ENCODE measurements at regions not wholly inside any gene's neighbourhood (a gene's known extent, or its start where the extent isn't known, plus 50 kb on each side); places are given as distances from the start of the nearest gene placed in this dataset.

- no peaks in the 10 kb centered on the region for H3K9me3 ChIP-seq
- H3K4me3 ChIP-seq, result no peak overlapping the region
- no peak overlapping the region for H3K27ac ChIP-seq
- no peak for DNase-seq
- H3K36me3 ChIP-seq, result no peaks in the 10 kb centered on the region
- TF ChIP-seq CTCF (IDR thresholded peaks at IDR 0.05) (no peak), POLR2A (IDR thresholded peaks at IDR 0.05) (no peak)
- intact Hi-C loops (cut with DNase I), result no loop called here
- H3K4me1 ChIP-seq, result no peaks in the 10 kb centered on the region
- no peaks in the 10 kb centered on the region for H3K27me3 ChIP-seq
These were observed 326.9 kb downstream of the FSIP2 start for GRCh38 chr2:186065491-186065890.

- intact Hi-C loops (cut with DNase I), result no loop called here
- no peak overlapping the region for H3K27ac ChIP-seq
- no peaks in the 10 kb centered on the region for H3K36me3 ChIP-seq
- H3K27me3 ChIP-seq, result no peaks in the 10 kb centered on the region
- DNase-seq, result no peak
- no peaks in the 10 kb centered on the region for H3K4me1 ChIP-seq
- no peaks in the 10 kb centered on the region for H3K9me3 ChIP-seq
- WGBS, 2 donors, result 84 to 86% methylated on average over 3 of the region's 3 CpGs
- H3K4me3 ChIP-seq, result no peak overlapping the region
- TF ChIP-seq POLR2A (IDR thresholded peaks at IDR 0.05) (no peak), CTCF (IDR thresholded peaks at IDR 0.05) (no peak)
These were observed 329.7 kb downstream of the FSIP2 start for GRCh38 chr2:186068139-186068801.

GRCh38 chr2:186069676-186070075 lies 331.1 kb downstream of the FSIP2 start:
- DNase-seq, result no peak
- intact Hi-C loops (cut with DNase I), result no loop called here
- no peaks in the 10 kb centered on the region for H3K4me1 ChIP-seq
- H3K27me3 ChIP-seq, result no peaks in the 10 kb centered on the region
- 83 to 95% methylated on average over 2 of the region's 2 CpGs for WGBS, 2 donors
- H3K9me3 ChIP-seq, result no peaks in the 10 kb centered on the region
- no peak overlapping the region for H3K27ac ChIP-seq
- H3K4me3 ChIP-seq, result no peak overlapping the region
- H3K36me3 ChIP-seq, result no peaks in the 10 kb centered on the region
- TF ChIP-seq CTCF (IDR thresholded peaks at IDR 0.05), result no peak
- TF ChIP-seq POLR2A (IDR thresholded peaks at IDR 0.05), result no peak

- H3K27ac ChIP-seq, result no peak overlapping the region
- intact Hi-C loops (cut with DNase I), result no loop called here
- DNase-seq, result no peak
- WGBS, 2 donors, result 61 to 83% methylated on average over 1 of the region's 1 CpG
- H3K36me3 ChIP-seq, result no peaks in the 10 kb centered on the region
- H3K27me3 ChIP-seq, result no peaks in the 10 kb centered on the region
- no peak overlapping the region for H3K4me3 ChIP-seq
- no peak for TF ChIP-seq CTCF (IDR thresholded peaks at IDR 0.05)
- TF ChIP-seq POLR2A (IDR thresholded peaks at IDR 0.05), result no peak
- H3K4me1 ChIP-seq, result no peaks in the 10 kb centered on the region
- no peaks in the 10 kb centered on the region for H3K9me3 ChIP-seq
These were observed 346.6 kb downstream of the FSIP2 start for GRCh38 chr2:186085226-186085625.

GRCh38 chr2:186093174-186093573 lies 354.6 kb downstream of the FSIP2 start:
- no peak for DNase-seq
- Histone ChIP-seq H3K27me3 (no peaks in the 10 kb centered on the region), H3K4me3 (no peak overlapping the region), H3K36me3 (no peaks in the 10 kb centered on the region), H3K27ac (no peak overlapping the region), H3K4me1 (no peaks in the 10 kb centered on the region), H3K9me3 (no peaks in the 10 kb centered on the region)
- intact Hi-C loops (cut with DNase I), result no loop called here
- 38 to 79% methylated on average over 1 of the region's 1 CpG for WGBS, 2 donors
- TF ChIP-seq POLR2A (IDR thresholded peaks at IDR 0.05) (no peak), CTCF (IDR thresholded peaks at IDR 0.05) (no peak)

Data from esophagus squamous epithelium (tissue), 5 donors.